CD4-positive, alpha-beta memory T cell (primary cell): ENCODE measurements at regions not wholly inside any gene's neighbourhood (a gene's known extent, or its start where the extent isn't known, plus 50 kb on each side); places are given as distances from the start of the nearest gene placed in this dataset.

Experiments
- CTCF ChIA-PET: fragments of 350-600 bp; sonication (Branson Sonifier 250); formaldehyde crosslinking; loops from one replicate; lab custom pipeline; 2021; ENCODE audit warnings: inconsistent platforms; ENCODE audit not compliant: partially characterized antibody; lab: Charles Lee
- POLR2A ChIA-PET: fragments of 350-600 bp; sonication (Branson Sonifier 250); formaldehyde crosslinking; loops from one replicate; lab custom pipeline; 2021; ENCODE audit not compliant: partially characterized antibody; lab: Charles Lee
- DNase-seq, 5 donors: peaks; one replicate each; pipeline versions ENCODE4 v3.0.0 to v3.0.0-alpha.2; 2020 to 2022; ENCODE audit warnings: mixed read lengths in 1 of 5
- H3K27ac ChIP-seq: one replicate; pipeline ENCODE4 v1.7.0; 2013; ENCODE audit warnings: low read depth, low read length
- H3K27me3 ChIP-seq: 2 replicates; pipeline ENCODE4 v1.7.0; 2013; ENCODE audit warnings: mild to moderate bottlenecking, low read length, moderate library complexity; ENCODE audit not compliant: insufficient read depth
- H3K36me3 ChIP-seq: 2 replicates; pipeline ENCODE4 v1.7.0; 2013; ENCODE audit warnings: mild to moderate bottlenecking, low read length, moderate library complexity; ENCODE audit not compliant: insufficient read depth
- H3K4me1 ChIP-seq: 2 replicates; pipeline ENCODE4 v1.7.0; 2013; ENCODE audit warnings: mild to moderate bottlenecking, low read length, moderate library complexity; ENCODE audit not compliant: insufficient read depth
- H3K4me3 ChIP-seq, 2 donors: one replicate each; pipeline ENCODE4 v1.7.0; 2013; ENCODE audit warnings: low read length in 2 of 2, mild to moderate bottlenecking in 1 of 2
- H3K9me3 ChIP-seq, 2 donors: one replicate each; pipeline ENCODE4 v1.7.0; 2013; ENCODE audit warnings: low read length in 2 of 2, control low read depth in 1 of 2; ENCODE audit not compliant: control insufficient read depth in 1 of 2
- H3K27ac Mint-ChIP-seq, 7 donors: one replicate each; pipeline ENCODE4 v1.8.0; 2020 to 2021; ENCODE audit warnings: mixed read lengths in 7 of 7, mild to moderate bottlenecking in 6 of 7, inconsistent platforms in 3 of 7, moderate library complexity in 3 of 7
- H3K27me3 Mint-ChIP-seq, 2 donors: one replicate each; pipeline ENCODE4 v1.8.0; 2020 to 2021; ENCODE audit warnings: mixed read lengths in 2 of 2
- H3K36me3 Mint-ChIP-seq, 2 donors: one replicate each; pipeline ENCODE4 v1.8.0; 2020 to 2021; ENCODE audit warnings: mixed read lengths in 2 of 2, inconsistent platforms in 1 of 2, mild to moderate bottlenecking in 1 of 2
- H3K4me1 Mint-ChIP-seq, 4 donors: one replicate each; pipeline ENCODE4 v1.8.0; 2020 to 2021; ENCODE audit warnings: mixed read lengths in 4 of 4, mild to moderate bottlenecking in 1 of 4
- H3K4me3 Mint-ChIP-seq, 8 donors: one replicate each; pipeline ENCODE4 v1.8.0; 2020 to 2021; ENCODE audit warnings: mixed read lengths in 8 of 8, mild to moderate bottlenecking in 7 of 8, moderate library complexity in 6 of 8, inconsistent platforms in 3 of 8
- H3K9me3 Mint-ChIP-seq, 8 donors: one replicate each; pipeline ENCODE4 v1.8.0; 2020 to 2021; ENCODE audit warnings: mixed read lengths in 8 of 8, mild to moderate bottlenecking in 5 of 8, inconsistent platforms in 3 of 8, moderate library complexity in 1 of 8
- intact Hi-C: fragments of 100-400 bp; cut with micrococcal nuclease; formaldehyde crosslinking; loops from one replicate; pipeline ENCODE4 v1.15.1; 2023

GRCh38 chr21:15414057-15414456 lies 315.7 kb upstream of the USP25 start:
- no peaks in the 10 kb centered on the region for H3K4me1 Mint-ChIP-seq
- CTCF ChIA-PET, result no interaction called here
- no peak overlapping the region for H3K27ac Mint-ChIP-seq
- H3K4me3 Mint-ChIP-seq, result no peak overlapping the region
- H3K9me3 Mint-ChIP-seq, result peaks cover 0 to 8% (median 2%) of the 10 kb centered on the region in 8 donors
- no peak overlapping the region for H3K27ac ChIP-seq
- no peaks in the 10 kb centered on the region for H3K27me3 ChIP-seq
- no peak overlapping the region for H3K4me3 ChIP-seq
- H3K36me3 Mint-ChIP-seq, result peaks cover 0 to 2% of the 10 kb centered on the region in 2 donors
- H3K9me3 ChIP-seq, result no peaks in the 10 kb centered on the region
- DNase-seq, result no peak
- H3K4me1 ChIP-seq, result no peaks in the 10 kb centered on the region
- POLR2A ChIA-PET, result no interaction called here
- H3K27me3 Mint-ChIP-seq, result no peaks in the 10 kb centered on the region
- no peaks in the 10 kb centered on the region for H3K36me3 ChIP-seq
- intact Hi-C loops, result no loop called here

GRCh38 chr21:15415541-15416261 lies 314.1 kb upstream of the USP25 start:
- H3K4me1 ChIP-seq, result no peaks in the 10 kb centered on the region
- no peak overlapping the region for H3K4me3 ChIP-seq
- H3K27me3 ChIP-seq, result no peaks in the 10 kb centered on the region
- Mint-ChIP-seq H3K9me3 (peaks cover 0 to 8% (median 2%) of the 10 kb centered on the region in 8 donors), H3K36me3 (peaks cover 0 to 2% of the 10 kb centered on the region in 2 donors), H3K4me3 (no peak overlapping the region), H3K27ac (no peak overlapping the region), H3K4me1 (no peaks in the 10 kb centered on the region), H3K27me3 (no peaks in the 10 kb centered on the region)
- no peak overlapping the region for H3K27ac ChIP-seq
- POLR2A ChIA-PET, result no interaction called here
- no peak for DNase-seq
- H3K36me3 ChIP-seq, result no peaks in the 10 kb centered on the region
- intact Hi-C loops, result no loop called here
- CTCF ChIA-PET, result no interaction called here
- H3K9me3 ChIP-seq, result no peaks in the 10 kb centered on the region

- DNase-seq, result no peak
- Histone ChIP-seq H3K4me3 (no peak overlapping the region), H3K4me1 (no peaks in the 10 kb centered on the region), H3K27ac (no peak overlapping the region), H3K9me3 (no peaks in the 10 kb centered on the region), H3K27me3 (no peaks in the 10 kb centered on the region), H3K36me3 (no peaks in the 10 kb centered on the region)
- ChIA-PET POLR2A (no interaction called here), CTCF (no interaction called here)
- Mint-ChIP-seq H3K27me3 (no peaks in the 10 kb centered on the region), H3K27ac (no peak overlapping the region), H3K9me3 (no peaks in the 10 kb centered on the region), H3K4me3 (no peak overlapping the region), H3K36me3 (no peaks in the 10 kb centered on the region), H3K4me1 (peaks cover 3 to 9% (median 6%) of the 10 kb centered on the region in 4 donors)
- intact Hi-C loops, result no loop called here
Observed at GRCh38 chr21:15421441-15421881, 308.3 kb upstream of the USP25 start.

GRCh38 chr21:15421947-15422346 lies 307.8 kb upstream of the USP25 start:
- Histone ChIP-seq H3K9me3 (no peaks in the 10 kb centered on the region), H3K36me3 (no peaks in the 10 kb centered on the region), H3K27ac (no peak overlapping the region), H3K4me1 (no peaks in the 10 kb centered on the region), H3K4me3 (no peak overlapping the region), H3K27me3 (no peaks in the 10 kb centered on the region)
- H3K27me3 Mint-ChIP-seq, result no peaks in the 10 kb centered on the region
- no peaks in the 10 kb centered on the region for H3K36me3 Mint-ChIP-seq
- ChIA-PET CTCF (no interaction called here), POLR2A (no interaction called here)
- H3K4me1 Mint-ChIP-seq, result peaks cover 3 to 9% (median 6%) of the 10 kb centered on the region in 4 donors
- no peak overlapping the region for H3K4me3 Mint-ChIP-seq
- no peak for DNase-seq
- no peak overlapping the region for H3K27ac Mint-ChIP-seq
- no peaks in the 10 kb centered on the region for H3K9me3 Mint-ChIP-seq
- intact Hi-C loops, result no loop called here

- H3K27me3 Mint-ChIP-seq, result no peaks in the 10 kb centered on the region
- intact Hi-C loops, result no loop called here
- POLR2A ChIA-PET, result no interaction called here
Observed at GRCh38 chr21:15422783-15423182, 307.0 kb upstream of the USP25 start.

GRCh38 chr21:15423676-15424445 lies 305.9 kb upstream of the USP25 start:
- H3K4me1 ChIP-seq, result no peaks in the 10 kb centered on the region
- no peak overlapping the region for H3K27ac ChIP-seq
- POLR2A ChIA-PET, result no interaction called here
- no peaks in the 10 kb centered on the region for H3K9me3 Mint-ChIP-seq
- no peaks in the 10 kb centered on the region for H3K36me3 Mint-ChIP-seq
- H3K27me3 Mint-ChIP-seq, result no peaks in the 10 kb centered on the region
- peaks cover 3 to 9% (median 6%) of the 10 kb centered on the region in 4 donors for H3K4me1 Mint-ChIP-seq
- H3K27ac Mint-ChIP-seq, result no peak overlapping the region
- H3K27me3 ChIP-seq, result no peaks in the 10 kb centered on the region
- no peak for DNase-seq
- no peak overlapping the region for H3K4me3 Mint-ChIP-seq
- intact Hi-C loops, result no loop called here
- H3K36me3 ChIP-seq, result no peaks in the 10 kb centered on the region
- CTCF ChIA-PET, result no interaction called here
- H3K9me3 ChIP-seq, result no peaks in the 10 kb centered on the region
- no peak overlapping the region for H3K4me3 ChIP-seq

More at GRCh38 chr21:15422783-15423182, 307.0 kb upstream of the USP25 start:
- no peak overlapping the region for H3K4me3 Mint-ChIP-seq
- Histone ChIP-seq H3K27ac (no peak overlapping the region), H3K9me3 (no peaks in the 10 kb centered on the region), H3K4me1 (no peaks in the 10 kb centered on the region), H3K36me3 (no peaks in the 10 kb centered on the region), H3K4me3 (no peak overlapping the region), H3K27me3 (no peaks in the 10 kb centered on the region)
- CTCF ChIA-PET, result no interaction called here
- DNase-seq, result no peak
- H3K9me3 Mint-ChIP-seq, result no peaks in the 10 kb centered on the region
- H3K27ac Mint-ChIP-seq, result no peak overlapping the region
- H3K4me1 Mint-ChIP-seq, result peaks cover 3 to 9% (median 6%) of the 10 kb centered on the region in 4 donors
- no peaks in the 10 kb centered on the region for H3K36me3 Mint-ChIP-seq

- no peaks in the 10 kb centered on the region for H3K36me3 ChIP-seq
- H3K27me3 ChIP-seq, result no peaks in the 10 kb centered on the region
- ChIA-PET CTCF (no interaction called here), POLR2A (no interaction called here)
- Mint-ChIP-seq H3K4me1 (peaks cover 3 to 9% (median 6%) of the 10 kb centered on the region in 4 donors), H3K27me3 (no peaks in the 10 kb centered on the region), H3K36me3 (no peaks in the 10 kb centered on the region), H3K27ac (peak overlapping the region in 2 of 7 donors; percentile 59 to 66), H3K9me3 (no peaks in the 10 kb centered on the region), H3K4me3 (no peak overlapping the region)
- H3K27ac ChIP-seq, result no peak overlapping the region
- H3K9me3 ChIP-seq, result no peaks in the 10 kb centered on the region
- H3K4me1 ChIP-seq, result no peaks in the 10 kb centered on the region
- DNase-seq, result no peak
- no peak overlapping the region for H3K4me3 ChIP-seq
- intact Hi-C loops, result no loop called here
Observed at GRCh38 chr21:15425049-15425448, 304.7 kb upstream of the USP25 start.
